ENCODE measurements at regions not wholly inside any gene's neighbourhood (a gene's known extent, or its start where the extent isn't known, plus 50 kb on each side); places are given as distances from the start of the nearest gene placed in this dataset.

GRCh38 chr4:166277853-166278252 lies 404.8 kb downstream of the TLL1 start:
- TF ChIP-seq CTCF (IDR thresholded peaks at IDR 0.05; ENCODE audit: poor library complexity): no peak
- no peak for TF ChIP-seq EZH2 (IDR thresholded peaks at IDR 0.05; ENCODE audit: borderline replicate concordance)
- no peak for TF ChIP-seq EZH2phosphoT487 (IDR thresholded peaks at IDR 0.05; ENCODE audit: low read depth, severe bottlenecking, unreplicated experiment)
